ENCODE measurements at regions not wholly inside any gene's neighbourhood (a gene's known extent, or its start where the extent isn't known, plus 50 kb on each side); places are given as distances from the start of the nearest gene placed in this dataset.

DNA sequence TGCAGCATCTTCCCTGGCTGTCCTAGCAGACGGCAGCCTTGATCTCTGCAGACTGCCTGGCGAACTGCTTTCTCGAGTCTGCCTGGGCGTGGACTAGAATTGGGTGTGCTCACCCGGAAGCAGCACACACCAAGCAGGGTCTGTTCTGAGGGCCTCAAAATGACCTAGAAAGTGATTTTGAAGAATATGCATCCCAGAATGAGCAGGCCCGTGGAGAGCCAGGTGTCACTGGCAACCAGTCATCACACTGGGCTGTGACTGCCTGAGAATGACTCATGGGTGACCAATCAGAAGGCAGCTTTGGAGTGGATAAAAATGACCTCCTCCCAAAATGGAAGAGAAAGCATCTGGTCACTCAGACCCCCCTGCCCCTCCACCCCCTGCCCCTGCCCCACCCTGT is 114.9 kb upstream of the NECTIN1 start:
- no peaks in the 10 kb centered on the region for H3K27me3 ChIP-seq
- H3K9me3 ChIP-seq: peaks cover 0 to 15% (median 0%) of the 10 kb centered on the region in 4 donors
- no peak overlapping the region for H3K27ac ChIP-seq
- DNase-seq: no peak
- H3K4me3 ChIP-seq: no peak overlapping the region
- no peaks in the 10 kb centered on the region for H3K4me1 ChIP-seq
- H3K36me3 ChIP-seq: no peaks in the 10 kb centered on the region
- TF ChIP-seq POLR2A (IDR thresholded peaks at IDR 0.05): no peak

DNA sequence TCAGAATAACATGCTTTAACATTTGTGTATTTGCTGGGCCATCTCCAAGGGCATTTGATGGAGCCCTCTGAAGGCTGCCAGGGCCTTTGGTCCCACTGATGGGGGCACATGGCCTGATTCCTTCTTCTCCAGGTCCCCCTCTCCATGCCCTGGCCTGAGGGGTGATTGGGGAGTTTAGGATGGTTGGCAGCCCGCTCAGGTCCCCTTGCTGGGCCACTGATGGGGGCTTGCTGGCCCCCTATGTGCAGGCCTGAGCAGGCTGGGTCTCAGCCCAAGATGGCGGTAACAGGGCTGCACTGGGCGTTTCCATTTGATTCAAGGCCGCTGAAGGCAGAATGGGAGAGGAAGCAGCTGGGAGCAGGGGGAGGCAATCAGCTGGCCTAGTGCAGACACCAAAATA is 113.7 kb upstream of the NECTIN1 start:
- Histone ChIP-seq H3K9me3 (peaks cover 0 to 15% (median 0%) of the 10 kb centered on the region in 4 donors), H3K4me1 (no peaks in the 10 kb centered on the region), H3K27ac (no peak overlapping the region), H3K27me3 (no peaks in the 10 kb centered on the region), H3K36me3 (no peaks in the 10 kb centered on the region), H3K4me3 (no peak overlapping the region)
- no peak for DNase-seq
- TF ChIP-seq, protein P1, sequence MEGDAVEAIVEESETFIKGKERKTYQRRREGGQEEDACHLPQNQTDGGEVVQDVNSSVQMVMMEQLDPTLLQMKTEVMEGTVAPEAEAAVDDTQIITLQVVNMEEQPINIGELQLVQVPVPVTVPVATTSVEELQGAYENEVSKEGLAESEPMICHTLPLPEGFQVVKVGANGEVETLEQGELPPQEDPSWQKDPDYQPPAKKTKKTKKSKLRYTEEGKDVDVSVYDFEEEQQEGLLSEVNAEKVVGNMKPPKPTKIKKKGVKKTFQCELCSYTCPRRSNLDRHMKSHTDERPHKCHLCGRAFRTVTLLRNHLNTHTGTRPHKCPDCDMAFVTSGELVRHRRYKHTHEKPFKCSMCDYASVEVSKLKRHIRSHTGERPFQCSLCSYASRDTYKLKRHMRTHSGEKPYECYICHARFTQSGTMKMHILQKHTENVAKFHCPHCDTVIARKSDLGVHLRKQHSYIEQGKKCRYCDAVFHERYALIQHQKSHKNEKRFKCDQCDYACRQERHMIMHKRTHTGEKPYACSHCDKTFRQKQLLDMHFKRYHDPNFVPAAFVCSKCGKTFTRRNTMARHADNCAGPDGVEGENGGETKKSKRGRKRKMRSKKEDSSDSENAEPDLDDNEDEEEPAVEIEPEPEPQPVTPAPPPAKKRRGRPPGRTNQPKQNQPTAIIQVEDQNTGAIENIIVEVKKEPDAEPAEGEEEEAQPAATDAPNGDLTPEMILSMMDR (IDR thresholded peaks at IDR 0.05): no peak
- no peak for TF ChIP-seq POLR2A (IDR thresholded peaks at IDR 0.05)

- no peaks in the 10 kb centered on the region for H3K9me3 ChIP-seq
- no peaks in the 10 kb centered on the region for H3K27me3 ChIP-seq
- H3K4me3 ChIP-seq: no peak overlapping the region
- DNase-seq: peak in 1 of 3 donors; percentile 32
- no peak for TF ChIP-seq POLR2A (IDR thresholded peaks at IDR 0.05)
- TF ChIP-seq, protein P1 (IDR thresholded peaks at IDR 0.05): no peak
- no peaks in the 10 kb centered on the region for H3K4me1 ChIP-seq
- no peak overlapping the region for H3K27ac ChIP-seq
- H3K36me3 ChIP-seq: no peaks in the 10 kb centered on the region
Observed at GRCh38 chr11:119839476-119840133, 110.6 kb upstream of the NECTIN1 start.

- H3K4me1 ChIP-seq: peaks cover 0 to 12% (median 2%) of the 10 kb centered on the region in 4 donors
- no peaks in the 10 kb centered on the region for H3K36me3 ChIP-seq
- no peak overlapping the region for H3K4me3 ChIP-seq
- H3K27me3 ChIP-seq: no peaks in the 10 kb centered on the region
- TF ChIP-seq, protein P1 (IDR thresholded peaks at IDR 0.05): no peak
- no peak for TF ChIP-seq POLR2A (IDR thresholded peaks at IDR 0.05)
- no peaks in the 10 kb centered on the region for H3K9me3 ChIP-seq
- no peak for DNase-seq
- H3K27ac ChIP-seq: no peak overlapping the region
Observed at GRCh38 chr11:119835753-119836152, 106.8 kb upstream of the NECTIN1 start.

DNA sequence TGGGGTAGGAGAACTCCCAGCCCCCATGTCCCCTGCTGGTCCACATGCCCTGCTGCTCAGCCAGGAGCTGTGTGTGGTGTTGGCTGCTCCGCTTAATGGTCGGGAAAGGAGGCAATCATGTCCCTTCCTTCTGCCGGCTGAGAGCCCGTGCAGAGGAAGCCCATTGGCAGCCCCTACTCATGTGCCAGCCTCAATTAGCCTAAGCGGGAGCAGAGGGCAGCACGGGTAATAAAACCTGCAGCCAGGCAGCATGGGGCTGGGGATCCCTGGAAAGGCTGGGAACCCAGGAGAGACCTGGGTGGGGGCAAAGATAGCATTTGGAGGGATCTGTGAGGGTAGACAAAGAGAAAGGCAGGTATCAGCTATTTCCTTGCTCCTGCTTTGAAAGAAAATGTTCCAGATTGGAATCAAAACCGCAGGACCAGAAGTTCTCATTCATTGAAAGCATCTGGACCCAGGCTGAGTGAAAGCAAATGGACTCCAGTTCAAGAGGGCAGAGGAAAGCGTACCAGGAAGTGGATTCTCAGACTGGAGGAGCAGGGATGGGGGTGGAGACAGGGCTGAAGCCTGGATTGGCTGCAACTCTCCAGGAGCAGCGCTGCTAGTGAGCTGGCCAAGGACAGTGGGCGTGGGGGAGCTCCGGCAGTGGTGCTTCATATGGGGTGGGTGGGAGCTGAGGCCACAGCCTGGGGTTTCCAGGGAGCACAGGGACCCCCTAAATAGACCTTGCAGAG is 103.4 kb upstream of the NECTIN1 start:
- peak; percentile 27 to 30 for TF ChIP-seq POLR2A (IDR thresholded peaks at IDR 0.05)
- TF ChIP-seq, protein P1 (IDR thresholded peaks at IDR 0.05): no peak
- no peaks in the 10 kb centered on the region for H3K36me3 ChIP-seq
- peak overlapping the region in 3 of 4 donors; percentile 64 to 84 (median 78) for H3K27ac ChIP-seq
- DNase-seq: peak in 2 of 3 donors; percentile 84 to 86
- peak overlapping the region in 2 of 4 donors; percentile 33 to 37 for H3K4me3 ChIP-seq
- H3K27me3 ChIP-seq: no peaks in the 10 kb centered on the region
- peaks cover 0 to 12% (median 2%) of the 10 kb centered on the region in 4 donors for H3K4me1 ChIP-seq
- no peaks in the 10 kb centered on the region for H3K9me3 ChIP-seq

DNA sequence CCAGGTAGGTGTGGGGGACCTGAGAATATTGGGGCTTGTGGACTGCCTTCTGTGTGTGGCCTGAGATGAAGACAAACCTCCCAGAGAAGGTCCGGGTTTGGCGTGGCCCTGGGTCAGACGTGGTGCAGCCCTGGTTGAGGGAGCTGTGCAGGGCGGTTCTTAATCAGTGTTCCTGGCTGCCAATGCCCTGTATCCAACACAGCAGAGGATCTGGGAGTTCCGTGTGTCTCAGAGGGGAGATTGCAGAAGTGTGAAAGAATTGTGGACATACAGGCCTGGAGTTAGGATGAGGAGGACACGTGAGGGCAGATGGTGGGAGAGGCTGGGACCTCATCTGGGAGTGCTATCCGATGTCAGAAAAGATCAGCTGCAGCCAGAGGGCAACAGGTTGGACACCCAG is 102.0 kb upstream of the NECTIN1 start:
- Histone ChIP-seq H3K36me3 (no peaks in the 10 kb centered on the region), H3K4me1 (peaks cover 0 to 12% (median 2%) of the 10 kb centered on the region in 4 donors), H3K27ac (no peak overlapping the region), H3K4me3 (no peak overlapping the region), H3K9me3 (no peaks in the 10 kb centered on the region), H3K27me3 (no peaks in the 10 kb centered on the region)
- TF ChIP-seq POLR2A (IDR thresholded peaks at IDR 0.05): no peak
- TF ChIP-seq, protein P1 (IDR thresholded peaks at IDR 0.05): no peak
- DNase-seq: no peak

Data from Peyer's patch (tissue), 4 donors.